Transverse colon (tissue), 4 donors: ENCODE measurements at regions not wholly inside any gene's neighbourhood (a gene's known extent, or its start where the extent isn't known, plus 50 kb on each side); places are given as distances from the start of the nearest gene placed in this dataset.

ENCODE experiments used
- DNase-seq: peaks from one replicate; pipeline ENCODE4 v3.0.0-alpha.2; 2019
- H3K27ac ChIP-seq, 4 donors: fragments of 200-600 bp; sonication (generic); 2 replicates each; pipeline ENCODE4 v1.5.1; 2016 to 2018; ENCODE audit warnings: inconsistent platforms in 4 of 4
- H3K27me3 ChIP-seq: fragments of 200-600 bp; sonication (generic); 2 replicates; pipeline ENCODE4 v1.5.1; 2017; ENCODE audit warnings: inconsistent platforms
- H3K36me3 ChIP-seq, 4 donors: fragments of 200-600 bp; sonication (generic); 2 replicates each; pipeline ENCODE4 v1.5.1; 2017 to 2019; ENCODE audit warnings: inconsistent platforms in 4 of 4
- H3K4me1 ChIP-seq, 4 donors: fragments of 200-600 bp; sonication (generic); 2 replicates each; pipeline ENCODE4 v1.5.1; 2017 to 2020; ENCODE audit warnings: inconsistent platforms in 4 of 4
- H3K4me3 ChIP-seq, 4 donors: fragments of 200-600 bp; sonication (generic); 1 replicate in 1 of 4; 2 replicates in 3 of 4; pipeline versions ENCODE4 v1.5.1 to v1.6.1; 2017 to 2019; ENCODE audit warnings: inconsistent platforms in 4 of 4
- H3K9me3 ChIP-seq, 2 donors: fragments of 200-600 bp; sonication (generic); 2 replicates each; pipeline ENCODE4 v1.5.1; 2017 to 2019; ENCODE audit warnings: inconsistent platforms in 2 of 2
- CTCF ChIP-seq, 5 experiments: fragments of 200-600 bp in 3 of 5; fragments of 450-650 bp in 2 of 5; sonication (generic) in 3 of 5; IDR thresholded peaks; 1 replicate in 2 of 5; 2 replicates in 3 of 5; pipeline ENCODE4 v1.5.1; 2016 to 2017; ENCODE audit warnings: antibody characterized with exemption in 5 of 5, inconsistent platforms in 3 of 5, mild to moderate bottlenecking in 2 of 5, moderate library complexity in 1 of 5
- EP300 ChIP-seq: sonication (generic); formaldehyde crosslinking; IDR thresholded peaks from one replicate; pipeline ENCODE4 v1.6.1; 2017; ENCODE audit warnings: antibody characterized with exemption, low read depth
- POLR2A ChIP-seq: fragments of 450-650 bp; IDR thresholded peaks from one replicate; pipeline ENCODE4 v1.6.1; 2016; ENCODE audit warnings: antibody characterized with exemption, mild to moderate bottlenecking, moderate library complexity
- POLR2AphosphoS5 ChIP-seq, 3 donors: sonication (generic); formaldehyde crosslinking; IDR thresholded peaks; one replicate each; pipeline ENCODE4 v1.6.1; 2016; ENCODE audit warnings: antibody characterized with exemption in 3 of 3
- WGBS, 2 donors: methylation state at CpG; one replicate each; pipeline ENCODE4 v1.1.5; 2018; ENCODE audit warnings: low coverage in 1 of 2; 5-methylcytosine and 5-hydroxymethylcytosine counted together
- in situ Hi-C, 4 donors: fragments of 200-750 bp; cut with MboI; loops; one replicate each; pipeline versions ENCODE4 v1.15.0 to v1.15.1; 2017; ENCODE audit warnings: low sequenced_read_pairs in 3 of 4, low pct_ligation_motif_present in 1 of 4, low pct_unique_long_range_greater_than_20kb in 1 of 4
- intact Hi-C: fragments of 100-400 bp; cut with DNase I; formaldehyde crosslinking; loops from one replicate; pipeline ENCODE4 v1.15.1; 2023; ENCODE audit warnings: low total_unique reads

DNA sequence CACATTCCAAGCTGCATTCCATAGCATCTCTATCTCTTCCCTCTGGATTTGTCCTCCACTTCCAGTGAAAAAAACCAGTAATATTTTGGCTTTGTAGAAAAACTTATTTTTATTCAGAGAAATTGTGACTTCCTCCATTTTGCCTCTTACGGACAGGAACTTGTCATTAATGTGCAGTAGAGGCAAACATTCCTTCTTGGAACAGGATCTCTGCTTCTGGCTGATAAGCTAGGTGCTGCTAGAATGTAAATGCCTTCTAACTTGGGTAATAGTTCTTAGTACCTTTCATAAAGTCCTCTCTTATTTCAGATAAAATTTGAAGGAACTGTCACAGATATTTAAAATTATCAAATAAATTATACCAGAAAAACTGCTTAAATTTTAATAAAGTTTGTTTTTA, 707.8 kb downstream of the USP25 start:
- no peak for DNase-seq
- in situ Hi-C loops (no loop called here), intact Hi-C loops (no loop called here)
- Histone ChIP-seq H3K4me1 (no peaks in the 10 kb centered on the region), H3K4me3 (no peak overlapping the region), H3K27ac (no peak overlapping the region), H3K27me3 (no peaks in the 10 kb centered on the region), H3K9me3 (no peaks in the 10 kb centered on the region), H3K36me3 (no peaks in the 10 kb centered on the region)
- TF ChIP-seq POLR2AphosphoS5 (IDR thresholded peaks at IDR 0.05) = no peak
- TF ChIP-seq POLR2A = no peak
- no peak for TF ChIP-seq CTCF (IDR thresholded peaks at IDR 0.05)
- no peak for TF ChIP-seq EP300
- 82 to 89% methylated on average over 1 of the region's 1 CpG for WGBS, 2 donors

DNA sequence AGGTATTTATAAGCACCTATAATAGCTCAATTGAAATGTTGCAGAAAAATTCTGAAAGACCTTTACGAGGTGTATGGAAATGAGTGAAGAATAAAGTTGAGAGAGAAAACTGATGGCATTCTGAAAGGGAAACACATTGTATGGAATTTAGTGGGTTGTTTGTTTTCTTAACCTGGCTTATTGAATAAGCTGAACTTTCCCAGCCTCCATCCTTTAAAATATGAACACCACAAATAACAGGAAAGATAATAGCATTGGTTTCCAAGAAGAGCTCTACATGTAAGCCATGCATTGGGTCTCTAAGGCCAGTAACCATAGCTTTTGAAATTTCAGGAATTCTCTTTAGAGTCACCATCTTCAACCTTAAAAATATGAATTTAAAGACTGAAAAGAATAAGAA, 709.0 kb downstream of the USP25 start:
- Histone ChIP-seq H3K9me3 (no peaks in the 10 kb centered on the region), H3K27me3 (no peaks in the 10 kb centered on the region), H3K27ac (no peak overlapping the region), H3K36me3 (no peaks in the 10 kb centered on the region), H3K4me1 (no peaks in the 10 kb centered on the region), H3K4me3 (no peak overlapping the region)
- 79 to 100% methylated on average over 1 of the region's 1 CpG for WGBS, 2 donors
- TF ChIP-seq CTCF (IDR thresholded peaks at IDR 0.05) (no peak), POLR2A (no peak), EP300 (no peak), POLR2AphosphoS5 (IDR thresholded peaks at IDR 0.05) (no peak)
- no peak for DNase-seq
- in situ Hi-C loops = no loop called here
- intact Hi-C loops = no loop called here

DNA sequence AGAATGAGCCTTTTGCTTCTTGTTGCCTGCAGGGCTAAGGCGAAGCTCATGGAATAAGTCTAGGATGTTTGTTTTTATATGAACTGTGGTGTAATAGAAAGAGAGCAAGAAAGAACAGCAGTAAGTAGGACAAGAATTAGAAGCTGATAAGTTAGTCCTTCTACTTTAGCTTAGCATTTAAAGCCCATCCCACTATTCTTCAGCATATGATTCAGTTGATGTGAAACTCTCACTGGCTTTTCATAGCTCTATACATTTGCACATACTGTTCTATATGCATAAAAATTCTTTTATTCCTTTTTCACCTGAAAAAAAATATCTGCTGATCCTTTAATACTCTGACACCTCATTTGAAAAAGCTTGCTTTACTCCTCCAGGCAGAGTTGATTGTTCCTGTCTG, 712.0 kb downstream of the USP25 start:
- WGBS, 2 donors = 60 to 73% methylated on average over 1 of the region's 1 CpG
- no peaks in the 10 kb centered on the region for H3K4me1 ChIP-seq
- H3K4me3 ChIP-seq = no peak overlapping the region
- TF ChIP-seq POLR2A (no peak), CTCF (IDR thresholded peaks at IDR 0.05) (no peak), POLR2AphosphoS5 (IDR thresholded peaks at IDR 0.05) (no peak), EP300 (no peak)
- H3K36me3 ChIP-seq = no peaks in the 10 kb centered on the region
- H3K9me3 ChIP-seq = no peaks in the 10 kb centered on the region
- intact Hi-C loops (no loop called here), in situ Hi-C loops (no loop called here)
- no peaks in the 10 kb centered on the region for H3K27me3 ChIP-seq
- no peak for DNase-seq
- no peak overlapping the region for H3K27ac ChIP-seq

GRCh38 chr21:16454399-16454798, 724.6 kb downstream of the USP25 start:
- in situ Hi-C loops = no loop called here
- H3K4me1 ChIP-seq = peaks cover 0 to 3% (median 0%) of the 10 kb centered on the region in 4 donors
- no peak overlapping the region for H3K27ac ChIP-seq
- intact Hi-C loops = no loop called here
- no peak overlapping the region for H3K4me3 ChIP-seq
- H3K9me3 ChIP-seq = no peaks in the 10 kb centered on the region
- no peaks in the 10 kb centered on the region for H3K27me3 ChIP-seq
- DNase-seq = no peak
- H3K36me3 ChIP-seq = no peaks in the 10 kb centered on the region
- TF ChIP-seq CTCF (IDR thresholded peaks at IDR 0.05) = no peak
